Activated CD4-positive, alpha-beta T cell treated with anti-CD3 and anti-CD28 coated beads for 4 hours (primary cell): ENCODE measurements at regions not wholly inside any gene's neighbourhood (a gene's known extent, or its start where the extent isn't known, plus 50 kb on each side); places are given as distances from the start of the nearest gene placed in this dataset.

Experiments used
- DNase-seq, 2 donors: peaks; one replicate each; pipeline ENCODE4 v3.0.0-alpha.2; 2020

DNA sequence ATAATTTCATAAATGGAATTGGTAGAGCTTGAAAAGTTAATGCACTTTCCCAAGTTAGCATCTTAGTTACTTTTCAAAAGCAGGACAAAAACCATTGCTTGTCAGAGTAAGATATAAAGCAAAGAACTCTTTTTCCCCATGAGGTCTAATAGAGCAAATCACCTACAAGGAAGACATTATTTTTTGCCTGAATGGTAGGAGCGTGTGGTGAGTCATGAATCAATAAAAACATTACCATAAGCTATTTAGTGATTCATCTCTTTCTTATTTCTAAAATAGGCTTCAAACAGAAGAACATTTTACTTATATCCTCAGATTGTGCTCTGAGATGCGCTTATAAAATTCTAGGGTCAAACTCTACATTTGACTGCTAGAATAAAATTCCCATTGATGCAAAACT lies 109.4 kb upstream of the GPRIN3 start:
- DNase-seq: no peak

DNA sequence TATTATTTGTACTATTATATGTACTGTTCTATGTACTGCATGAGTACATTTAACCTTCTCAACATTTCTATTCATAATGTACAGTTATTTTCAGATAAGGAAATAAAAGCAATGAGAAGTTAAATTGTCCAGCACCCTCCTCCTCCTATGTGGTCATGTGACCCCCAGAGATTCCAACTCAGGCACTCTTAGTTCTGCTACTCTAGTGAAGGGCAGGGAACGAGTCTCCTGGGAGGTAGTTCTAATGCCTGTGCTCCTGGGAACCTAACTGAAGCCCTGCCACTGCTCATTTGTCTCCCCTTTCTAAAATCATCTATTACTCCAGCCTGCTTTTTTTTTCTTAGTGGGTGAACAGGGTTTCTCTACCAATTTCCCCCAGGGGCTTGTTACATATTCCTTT lies 105.9 kb upstream of the GPRIN3 start:
- DNase-seq: no peak

DNA sequence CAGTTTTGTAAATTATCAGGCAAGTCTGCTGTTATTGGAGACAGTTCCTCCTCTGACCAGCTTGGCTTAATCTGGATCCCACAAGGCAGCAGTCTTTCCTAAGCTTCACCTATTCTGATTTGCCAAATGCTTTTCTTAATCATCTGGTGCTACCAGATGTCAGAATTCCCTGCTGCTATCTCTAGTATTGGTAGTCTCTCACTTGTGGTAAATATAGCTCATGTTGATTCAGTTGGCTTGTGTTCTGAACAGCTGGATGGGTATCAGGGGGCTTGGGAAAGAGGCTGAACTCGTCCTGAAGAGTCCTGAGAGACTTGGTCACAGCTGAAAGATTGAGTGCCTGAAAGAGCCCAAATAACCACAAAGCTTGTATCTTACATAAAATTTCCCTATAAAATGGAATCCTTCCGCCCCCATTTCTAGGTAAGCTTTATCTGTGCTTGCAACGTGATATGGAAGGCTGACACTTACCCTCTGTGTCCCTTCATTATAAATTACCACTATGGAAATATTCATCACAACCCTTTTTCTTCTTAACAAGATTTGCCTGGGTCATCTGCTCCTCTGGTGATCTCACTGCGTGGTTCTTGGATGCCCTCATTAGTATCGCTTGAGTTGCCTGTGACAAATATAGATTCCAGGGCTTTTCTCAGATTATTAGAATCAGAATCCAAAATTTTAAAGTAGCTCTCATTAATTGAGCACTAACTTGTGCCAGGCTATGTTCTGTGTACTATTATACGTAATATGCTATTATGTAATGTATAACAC lies 104.1 kb upstream of the GPRIN3 start:
- DNase-seq: no peak

DNA sequence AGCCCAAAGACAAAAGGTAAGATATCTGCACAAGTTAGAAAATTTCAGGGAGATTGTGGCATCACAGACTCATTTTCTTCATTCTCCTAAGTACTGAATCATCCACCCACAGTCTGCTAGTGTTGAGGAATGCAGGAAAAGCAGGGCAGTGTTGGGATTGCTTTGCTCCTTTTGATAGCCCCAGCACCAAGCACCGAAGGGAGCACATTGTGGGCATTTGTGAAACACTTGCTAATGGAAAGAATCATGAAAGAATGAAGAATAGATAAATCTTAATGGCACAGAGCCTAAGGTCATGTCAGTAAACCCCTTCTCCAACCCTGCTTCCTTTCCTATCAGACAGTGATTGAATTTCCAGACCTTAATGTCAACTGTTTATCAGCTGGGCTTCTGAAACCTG lies 103.1 kb upstream of the GPRIN3 start:
- no peak for DNase-seq

DNA sequence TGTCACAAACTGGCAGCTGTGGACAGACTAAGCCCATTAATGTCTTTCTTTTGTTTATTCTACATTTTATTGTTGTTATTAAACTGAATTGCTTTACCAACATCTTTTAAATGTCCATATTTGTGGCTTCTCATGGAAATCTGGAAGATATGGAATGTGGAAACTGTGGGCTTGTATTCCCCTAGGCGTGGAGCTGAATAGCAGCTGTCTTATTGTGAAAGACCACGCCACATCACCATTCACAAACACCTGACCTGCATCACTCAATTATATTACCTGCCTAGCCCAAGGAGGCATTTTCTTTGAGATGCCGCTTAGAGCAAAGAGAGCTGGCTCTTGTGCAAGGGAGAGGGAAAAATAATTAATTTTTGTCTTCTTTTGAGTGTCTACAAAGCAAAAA lies 96.9 kb upstream of the GPRIN3 start:
- no peak for DNase-seq

DNA sequence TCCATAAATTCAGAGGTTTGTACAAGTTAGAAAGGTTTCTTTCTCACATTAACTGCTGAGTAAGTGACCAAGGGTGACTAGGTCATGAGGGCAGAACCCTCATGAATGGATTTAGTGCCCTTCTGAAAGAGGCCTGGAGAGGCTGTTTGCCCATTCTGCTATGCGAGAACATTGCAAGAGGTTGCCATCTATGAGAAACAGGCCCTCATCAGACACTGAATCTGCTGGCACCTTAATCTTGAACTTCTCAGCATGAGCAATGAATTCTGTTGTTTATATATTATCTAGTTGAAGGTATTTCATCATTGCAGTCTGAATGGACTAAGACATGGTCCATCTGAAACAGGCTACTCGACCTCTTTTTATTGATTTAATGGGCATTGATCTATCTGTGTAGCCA lies 96.2 kb upstream of the GPRIN3 start:
- no peak for DNase-seq

DNA sequence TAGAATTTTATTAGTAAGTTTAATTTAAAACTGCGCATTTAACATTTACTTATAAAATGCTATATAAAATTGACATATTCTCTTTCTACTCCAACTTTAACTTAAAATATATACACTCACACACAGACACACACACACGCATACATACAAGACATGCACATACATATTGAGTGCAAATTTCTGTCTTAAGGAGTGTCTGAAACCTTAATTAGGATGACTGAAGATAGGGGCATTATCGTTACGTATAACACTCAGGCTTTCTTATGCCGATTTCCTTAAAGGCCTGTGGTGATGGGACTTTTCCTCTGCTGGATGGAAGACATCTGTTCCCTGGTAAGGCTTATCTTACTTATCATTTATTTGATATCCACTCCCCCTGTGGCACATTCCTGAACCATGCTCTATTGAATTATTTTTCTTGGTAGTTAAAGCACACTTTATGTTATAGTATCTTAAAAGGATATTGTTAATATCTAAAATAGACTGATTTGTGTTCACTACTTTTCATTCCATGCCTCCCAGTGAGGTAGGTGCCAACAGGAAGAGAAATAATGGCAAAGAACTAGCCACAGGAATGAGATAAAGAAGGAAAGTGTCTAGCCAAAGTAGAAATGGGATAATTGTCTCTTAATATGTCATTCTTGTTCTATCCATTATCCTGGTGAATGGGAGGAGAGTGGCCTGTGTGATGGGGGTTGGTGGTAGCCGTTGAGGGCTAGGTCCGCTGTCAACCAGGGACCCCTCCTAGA lies 92.9 kb upstream of the GPRIN3 start:
- DNase-seq: no peak

DNA sequence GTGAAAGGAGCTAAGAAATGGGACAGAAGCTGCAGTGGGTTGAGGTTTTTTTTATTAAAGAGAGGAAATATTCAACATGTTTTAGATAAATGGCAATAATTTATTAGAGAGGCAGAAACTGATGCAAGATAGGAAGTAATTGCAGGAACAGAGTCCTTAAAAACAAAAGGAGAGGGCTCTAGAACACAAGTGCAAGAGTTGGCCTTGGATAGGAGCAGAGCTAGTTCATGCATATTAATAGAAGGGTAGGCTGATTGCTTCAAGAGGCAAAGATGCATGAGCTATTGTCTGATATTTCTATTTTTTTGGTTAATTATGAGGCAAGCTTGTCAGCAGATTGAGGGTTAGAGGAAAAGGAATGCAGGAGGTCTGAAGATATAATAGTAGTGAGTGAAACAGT lies 91.0 kb upstream of the GPRIN3 start:
- DNase-seq: no peak

DNA sequence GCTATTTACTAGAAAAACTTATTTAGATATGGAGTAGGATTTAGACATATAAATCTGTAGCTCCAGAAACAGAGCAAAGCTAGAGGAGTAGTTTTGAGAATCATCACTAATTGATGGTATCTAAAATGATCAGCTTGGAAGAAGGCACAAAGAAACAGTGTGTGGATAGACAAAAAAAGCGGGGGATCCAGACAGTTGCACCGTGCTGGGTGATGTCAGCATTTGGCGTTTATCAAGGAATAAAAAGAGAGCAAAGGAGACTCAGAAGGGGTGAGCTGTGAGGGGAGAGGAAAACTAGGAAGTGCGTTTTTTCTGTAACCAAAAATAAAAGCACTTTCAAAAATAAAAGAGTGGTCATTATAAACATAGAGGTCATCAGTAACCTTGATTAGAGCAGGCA lies 90.5 kb upstream of the GPRIN3 start:
- no peak for DNase-seq

DNA sequence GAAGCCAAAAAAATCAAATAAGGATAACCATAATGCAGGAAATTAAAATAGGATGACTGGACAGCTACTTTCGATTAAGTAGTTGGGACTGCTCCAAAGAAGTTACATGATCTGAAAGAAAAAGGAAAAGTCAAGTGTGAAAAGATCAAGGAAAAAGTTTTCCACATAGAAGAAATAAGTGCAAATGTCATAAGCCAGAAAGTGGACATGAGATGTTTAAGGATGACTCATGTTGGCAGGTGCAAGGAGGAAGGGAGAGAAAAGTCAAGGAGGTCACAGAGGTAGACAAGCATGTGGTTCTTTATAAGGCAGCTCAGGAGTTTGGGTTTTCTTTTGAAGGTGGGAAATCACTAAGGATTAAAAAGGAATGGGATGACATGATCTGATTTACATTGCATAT lies 89.8 kb upstream of the GPRIN3 start:
- DNase-seq: no peak

DNA sequence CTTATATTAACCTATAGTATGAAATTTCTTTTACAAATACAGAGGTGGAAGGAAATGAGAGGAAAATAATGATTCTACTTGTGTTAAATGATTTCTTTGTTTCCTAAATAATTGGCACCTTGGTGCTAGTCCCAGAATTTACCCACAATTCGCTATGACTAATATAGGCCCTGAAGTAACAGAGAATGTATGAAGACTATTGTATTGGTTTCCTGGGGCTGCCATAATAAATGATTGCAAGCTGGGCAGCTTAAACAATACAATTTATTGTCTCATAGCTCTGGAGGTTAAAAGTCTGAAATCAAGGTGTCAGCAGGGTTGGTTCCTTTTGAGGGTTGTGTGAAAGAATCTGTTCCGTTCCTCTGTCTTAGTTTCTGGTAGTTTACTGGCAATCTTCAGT lies 74.8 kb upstream of the GPRIN3 start:
- DNase-seq: no peak

DNA sequence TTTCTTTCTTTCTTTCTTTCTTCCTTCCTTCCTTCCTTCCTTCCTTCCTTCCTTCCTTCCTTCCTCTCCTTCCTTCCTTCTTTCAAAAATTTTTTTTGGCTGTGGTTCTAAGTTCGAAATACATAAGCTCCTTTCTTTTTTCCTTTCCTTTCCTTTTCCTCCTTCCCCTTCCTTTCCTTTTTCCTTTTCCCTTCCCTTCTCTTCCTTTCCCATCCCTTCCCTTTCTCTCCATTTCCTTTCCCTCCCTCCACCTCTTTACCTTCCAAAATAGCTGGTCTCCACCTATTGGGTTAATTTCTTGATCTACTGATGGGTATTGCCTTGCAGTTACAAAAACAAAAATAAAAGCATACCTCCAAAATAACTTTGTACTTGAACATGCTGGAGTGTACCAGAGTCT lies 73.4 kb upstream of the GPRIN3 start:
- DNase-seq: no peak

DNA sequence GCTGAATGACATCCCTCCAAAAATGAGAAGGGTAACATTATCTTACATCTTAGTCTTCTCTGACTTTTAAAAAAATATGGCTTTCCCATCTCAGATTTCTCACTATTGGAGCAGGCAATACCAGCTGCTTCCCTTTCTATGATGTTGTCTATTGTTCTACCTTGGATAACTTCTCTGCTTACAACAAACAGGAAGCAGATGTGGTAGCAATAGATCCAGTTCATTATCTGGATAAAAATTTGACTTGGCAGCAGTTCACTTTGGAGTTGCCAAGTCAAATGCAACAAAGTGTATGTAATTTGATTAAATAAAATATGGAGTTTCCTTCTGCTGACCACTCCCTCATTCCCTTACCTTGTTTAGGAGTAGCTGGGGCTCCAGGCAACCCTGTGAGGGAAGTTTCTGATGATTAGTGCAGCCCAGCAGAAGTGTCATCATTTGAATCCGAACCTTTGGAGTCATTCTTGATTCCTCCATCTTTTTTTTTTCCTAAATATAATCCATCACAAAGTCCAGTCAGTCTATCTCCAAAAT lies 72.0 kb upstream of the GPRIN3 start:
- DNase-seq: no peak

DNA sequence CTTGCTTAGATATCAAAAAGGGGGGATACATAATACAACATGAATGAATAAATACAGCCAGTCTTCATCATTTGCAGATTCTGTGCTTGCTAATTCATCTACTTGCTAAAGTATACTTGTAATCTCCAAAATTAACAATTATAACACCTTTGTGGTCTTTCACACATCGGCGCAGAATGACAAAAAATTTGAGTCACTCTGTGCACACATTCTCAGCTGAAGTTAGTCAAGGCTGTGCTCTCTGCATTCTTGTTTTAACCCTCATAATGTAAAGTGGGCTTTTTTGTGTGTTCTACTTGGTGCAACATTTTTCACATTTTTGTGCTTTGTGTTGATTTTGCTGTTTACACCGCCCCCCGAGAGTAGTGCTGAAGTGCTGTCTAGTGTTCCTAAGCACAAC lies 65.8 kb upstream of the GPRIN3 start:
- DNase-seq: no peak

DNA sequence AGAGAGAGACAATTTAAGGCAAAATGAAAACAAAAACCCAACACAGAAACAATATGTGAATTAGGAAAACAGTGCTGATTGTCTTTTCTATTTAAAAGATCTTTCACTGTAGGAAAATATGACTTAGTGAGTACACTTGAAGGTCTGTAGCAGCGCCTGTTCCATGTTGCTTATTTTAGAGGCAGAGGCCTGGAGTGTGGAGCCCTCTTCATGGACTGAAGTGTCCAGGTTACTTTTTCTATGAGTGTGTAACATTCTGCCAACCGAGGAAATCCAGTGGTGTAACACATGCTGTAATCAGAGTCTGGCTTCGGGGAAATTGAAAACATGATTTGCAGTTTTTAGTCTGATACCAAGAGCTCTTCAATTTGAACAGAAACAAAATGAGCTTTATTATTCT lies 64.0 kb upstream of the GPRIN3 start:
- DNase-seq: no peak

DNA sequence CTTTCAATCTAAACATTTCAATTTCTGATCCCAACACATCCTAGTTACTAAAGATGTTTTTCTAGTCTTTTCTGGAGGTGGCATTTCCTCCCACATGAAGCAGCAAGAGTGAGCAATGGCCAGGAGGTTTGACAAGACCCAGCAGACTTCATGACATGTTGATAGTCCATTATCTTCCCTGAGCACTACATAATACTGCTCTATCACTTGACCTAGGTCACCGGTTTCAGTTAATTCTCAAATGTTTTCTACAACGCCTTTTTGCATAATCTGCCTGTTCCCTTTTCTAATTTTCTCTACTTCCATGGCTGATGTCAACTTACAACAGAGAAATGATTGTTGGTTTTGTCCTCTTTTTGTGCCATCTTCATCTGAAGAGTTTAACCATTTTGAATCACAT lies 62.0 kb upstream of the GPRIN3 start:
- DNase-seq: no peak

DNA sequence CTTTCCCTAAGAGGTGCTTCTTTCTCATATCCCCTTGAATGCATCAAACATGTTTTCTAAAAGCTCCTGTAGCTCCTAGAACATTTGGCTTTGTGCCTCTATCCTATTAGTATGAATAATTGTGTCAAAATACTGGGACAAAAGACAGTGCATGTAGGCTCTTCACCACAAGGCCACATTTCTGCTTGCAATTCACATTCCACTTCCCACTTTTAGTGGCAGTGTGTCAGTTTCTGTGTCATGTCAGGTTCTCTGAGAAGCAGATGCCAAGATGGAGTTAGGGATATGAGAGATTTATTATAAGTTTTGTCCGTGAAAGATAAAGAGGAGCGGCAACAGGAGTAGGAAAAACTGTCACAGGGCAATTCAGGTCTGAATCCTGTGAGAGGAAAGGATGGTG lies 61.3 kb upstream of the GPRIN3 start:
- no peak for DNase-seq

DNA sequence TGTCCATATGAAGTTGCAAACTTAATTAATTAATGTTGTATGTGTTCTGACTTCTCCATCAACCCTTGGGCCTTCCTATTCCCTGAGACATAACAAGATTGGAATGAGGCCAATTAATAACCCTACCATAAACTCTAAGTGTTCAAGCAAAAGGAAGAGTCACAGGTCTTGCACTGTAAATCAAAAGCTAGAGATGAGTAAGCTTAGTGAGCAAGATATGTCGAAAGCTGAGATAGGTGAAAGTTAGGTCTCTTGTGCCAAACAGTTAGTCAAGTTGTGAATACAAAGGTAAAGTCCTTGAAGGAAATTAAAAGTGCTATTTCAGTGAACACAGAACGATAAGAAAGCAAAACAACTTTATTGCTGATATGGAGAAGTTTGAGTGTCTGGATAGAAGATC lies 58.2 kb upstream of the GPRIN3 start:
- DNase-seq: no peak

DNA sequence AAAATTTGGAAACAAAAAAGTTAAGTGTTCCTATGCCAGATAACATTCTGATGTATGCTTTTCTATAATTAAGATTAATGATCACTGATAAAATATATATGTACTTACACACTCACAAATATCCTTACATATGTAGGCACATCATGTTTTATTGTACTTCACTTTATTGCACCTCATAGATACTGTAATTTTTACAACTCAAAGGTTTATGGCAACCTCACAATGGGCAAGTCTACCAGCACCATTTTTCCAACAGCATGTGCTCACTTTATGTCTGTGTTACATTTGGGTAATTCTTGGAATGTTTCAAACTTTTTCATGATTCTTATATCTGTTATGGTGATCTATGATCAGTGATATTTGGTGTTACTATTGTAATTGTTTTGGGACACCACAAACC lies 57.8 kb upstream of the GPRIN3 start:
- no peak for DNase-seq

DNA sequence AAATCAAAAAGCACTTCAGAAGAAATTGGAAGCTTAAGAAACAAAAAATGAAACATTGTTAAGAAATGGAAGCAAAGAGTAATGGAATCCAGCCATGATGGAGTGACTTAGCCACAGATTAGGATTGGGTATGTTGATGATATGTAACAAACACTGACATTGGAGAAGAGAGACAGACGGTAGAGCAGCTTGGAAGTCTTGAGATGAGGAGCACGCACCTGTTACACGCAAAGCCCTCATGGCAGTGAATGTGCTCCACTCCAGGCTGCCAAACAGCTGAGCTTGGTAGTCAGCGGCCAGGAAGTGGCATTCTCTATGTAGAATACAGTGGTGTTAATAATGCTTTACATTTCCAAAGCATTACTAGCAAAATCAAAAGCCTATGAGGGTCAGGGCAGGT lies 56.9 kb upstream of the GPRIN3 start:
- no peak for DNase-seq

DNA sequence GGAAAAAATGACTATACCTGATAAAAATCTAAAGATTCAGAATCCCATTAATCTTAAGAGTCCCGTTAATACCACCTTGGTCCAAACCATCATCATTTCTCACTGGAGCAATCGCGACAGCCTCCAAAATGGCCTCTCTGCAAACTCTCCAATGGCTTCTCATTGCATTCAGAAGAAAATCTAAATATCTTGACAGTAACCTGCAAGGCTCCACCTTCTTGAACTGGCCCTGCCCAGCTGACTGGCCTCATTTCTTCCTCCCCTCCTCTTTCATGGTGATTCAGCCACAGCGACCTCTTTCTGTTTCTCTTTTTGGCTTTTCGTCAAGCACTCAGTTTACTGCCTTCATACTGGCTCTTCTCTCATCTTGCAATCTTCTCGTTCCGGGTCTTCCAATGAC lies 56.2 kb upstream of the GPRIN3 start:
- DNase-seq: no peak

DNA sequence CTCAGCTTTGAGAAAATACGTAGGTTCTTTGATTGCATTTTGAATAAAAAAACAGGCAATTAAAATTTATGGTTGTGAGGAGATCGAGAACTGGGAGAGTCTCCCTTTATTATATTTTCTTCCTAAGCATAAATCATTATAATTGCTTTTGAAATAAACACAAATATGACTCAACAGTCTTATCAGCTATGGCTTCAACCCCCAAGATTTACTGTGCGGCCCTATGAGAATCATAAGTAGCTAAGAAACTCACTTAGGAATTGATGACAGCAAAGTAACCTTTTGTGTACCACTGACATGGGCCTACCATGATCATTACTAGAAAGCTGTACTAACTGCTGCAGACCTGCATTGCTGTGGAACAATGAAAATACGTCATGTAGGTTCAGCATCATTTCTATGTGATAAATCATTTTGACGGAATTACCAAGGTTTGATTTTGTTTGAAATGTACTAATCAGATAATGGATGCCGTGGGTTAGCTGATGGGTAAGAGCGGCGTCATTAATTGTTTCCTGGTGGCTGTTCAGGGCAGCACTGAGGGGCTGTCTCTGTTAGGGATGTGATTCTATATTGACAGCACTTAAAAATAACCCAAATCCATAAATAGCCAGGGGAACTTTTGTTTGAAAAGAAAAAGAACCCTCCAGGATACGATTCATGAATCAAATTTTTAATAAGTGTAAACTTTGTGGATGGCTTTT lies 51.5 kb upstream of the GPRIN3 start:
- no peak for DNase-seq

DNA sequence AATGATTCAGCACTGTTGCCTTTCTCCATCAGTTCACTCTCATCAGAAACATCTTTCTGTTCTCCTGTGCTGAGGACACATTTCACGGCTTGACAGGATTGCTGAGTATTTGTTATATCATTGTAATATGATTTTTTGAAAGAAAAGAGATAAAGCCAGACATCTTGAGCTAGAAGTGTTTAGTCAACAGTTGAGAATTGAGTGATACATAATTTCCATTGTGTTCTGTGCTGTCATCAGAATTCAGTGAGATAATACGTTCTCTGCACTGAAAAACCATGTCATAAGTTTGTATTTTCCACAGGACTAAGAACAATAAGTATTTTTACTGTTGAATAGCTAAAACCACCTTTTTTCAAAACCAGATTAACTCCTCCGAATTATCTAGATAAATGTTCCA lies 50.2 kb upstream of the GPRIN3 start:
- DNase-seq: no peak
